22Rv1 (cell line): ENCODE measurements at regions not wholly inside any gene's neighbourhood (a gene's known extent, or its start where the extent isn't known, plus 50 kb on each side); places are given as distances from the start of the nearest gene placed in this dataset.

Source experiments
- H3K27ac ChIP-seq: fragments of 450-650 bp; 2 replicates; pipeline ENCODE4 v1.5.1; 2017
- CTCF ChIP-seq: fragments of 450-650 bp; IDR thresholded peaks from 2 replicates; pipeline ENCODE4 v1.5.1; 2017; ENCODE audit warnings: mild to moderate bottlenecking
- ZFX ChIP-seq: fragments of 450-650 bp; IDR thresholded peaks from 2 replicates; pipeline ENCODE4 v1.6.1; 2017; ENCODE audit warnings: antibody characterized with exemption, borderline replicate concordance

- TF ChIP-seq CTCF = no peak
- no peak for TF ChIP-seq ZFX
- H3K27ac ChIP-seq = no peak overlapping the region
Observed at GRCh38 chr4:178781779-178782178, 1339.5 kb upstream of the AGA start.

DNA sequence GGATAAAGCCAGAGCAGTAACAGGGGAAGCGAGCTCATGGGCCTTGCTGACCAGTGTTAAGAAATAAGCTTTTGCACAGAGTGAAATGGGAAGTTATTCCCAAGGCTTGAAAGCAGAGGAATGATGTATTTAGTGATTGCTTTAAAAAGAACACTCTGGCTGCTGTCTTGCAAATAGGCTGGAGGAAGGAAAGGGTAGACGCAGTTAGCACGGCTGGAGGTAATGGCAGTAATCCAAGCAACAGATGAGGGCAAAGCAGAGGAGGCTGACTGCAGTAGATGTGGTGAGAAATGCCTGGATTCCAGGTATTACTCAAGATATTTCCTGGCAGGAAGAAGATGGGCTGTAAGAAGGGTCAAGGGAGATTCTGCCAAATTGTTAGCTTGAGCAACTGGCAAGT lies 1342.3 kb upstream of the AGA start:
- no peak overlapping the region for H3K27ac ChIP-seq
- TF ChIP-seq CTCF (no peak), ZFX (no peak)

DNA sequence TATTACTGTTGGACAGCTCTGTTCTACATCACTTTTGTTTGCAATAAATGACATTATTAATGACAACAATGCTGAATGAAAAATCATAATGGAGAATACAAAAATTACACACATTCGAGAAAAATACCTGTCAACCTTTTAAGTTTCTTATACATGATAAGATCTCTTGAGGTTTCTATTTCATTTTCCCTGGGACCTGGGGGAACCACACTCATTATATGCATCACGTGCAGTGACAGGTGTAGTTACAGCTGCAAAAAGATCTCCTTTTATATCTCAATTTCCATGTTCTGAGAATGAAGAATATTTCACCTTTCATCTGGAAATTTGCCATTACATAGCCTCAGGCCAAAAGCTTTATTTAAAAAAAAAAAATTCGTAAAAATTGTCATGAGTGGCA lies 1347.0 kb upstream of the AGA start:
- TF ChIP-seq ZFX = no peak
- no peak for TF ChIP-seq CTCF
- H3K27ac ChIP-seq = no peak overlapping the region

DNA sequence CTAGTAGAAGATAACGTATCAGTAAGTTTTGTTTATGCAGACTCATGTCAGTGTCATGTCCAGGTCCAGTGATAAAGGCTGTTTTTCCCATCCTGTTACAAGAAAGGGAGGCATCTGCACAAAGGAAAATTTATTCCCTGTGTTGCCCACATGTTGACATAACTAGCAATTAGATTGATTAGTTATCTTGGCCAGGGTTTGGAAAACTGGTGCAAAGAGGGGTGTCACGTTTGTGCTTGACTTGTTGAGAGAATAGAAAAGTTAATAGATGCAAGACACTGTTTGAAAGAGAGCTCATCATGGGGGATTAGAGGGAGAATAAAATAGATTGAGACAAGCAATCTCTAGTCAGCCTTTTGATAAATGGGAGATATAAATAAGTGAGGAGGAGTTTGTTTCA lies 1357.0 kb upstream of the AGA start:
- TF ChIP-seq CTCF (no peak), ZFX (no peak)
- no peak overlapping the region for H3K27ac ChIP-seq

DNA sequence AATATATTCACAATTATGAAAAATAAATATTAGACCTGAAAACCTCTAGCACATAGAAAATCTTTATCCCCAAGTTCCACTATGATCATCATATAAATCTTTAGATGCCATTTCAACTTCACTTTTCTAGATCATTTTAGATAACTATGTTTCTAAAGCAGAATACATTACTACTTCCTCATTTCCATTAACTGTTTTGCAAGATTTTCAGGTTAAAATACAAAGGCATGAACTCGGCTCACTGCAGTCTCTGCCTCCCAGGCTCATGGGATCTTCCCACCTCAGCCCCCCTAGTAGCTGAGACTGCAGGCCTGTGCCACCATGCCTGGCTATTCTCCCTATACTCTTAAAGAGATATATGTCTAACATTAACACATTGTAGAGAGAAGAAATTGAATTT lies 1365.9 kb upstream of the AGA start:
- H3K27ac ChIP-seq = no peak overlapping the region
- TF ChIP-seq ZFX = no peak
- TF ChIP-seq CTCF = no peak

GRCh38 chr4:178809921-178810320 lies 1367.7 kb upstream of the AGA start:
- no peak overlapping the region for H3K27ac ChIP-seq
- TF ChIP-seq CTCF (no peak), ZFX (no peak)

GRCh38 chr4:178811356-178811755 lies 1369.1 kb upstream of the AGA start:
- no peak overlapping the region for H3K27ac ChIP-seq
- TF ChIP-seq ZFX (no peak), CTCF (no peak)
